ENCODE measurements at regions not wholly inside any gene's neighbourhood (a gene's known extent, or its start where the extent isn't known, plus 50 kb on each side); places are given as distances from the start of the nearest gene placed in this dataset.

GRCh38 chr12:124694846-124695497 is 127.6 kb upstream of the NCOR2 start:
- no peaks in the 10 kb centered on the region for H3K36me3 ChIP-seq (ENCODE audit: control insufficient read depth, insufficient read depth, low read length)
- H3K4me1 Mint-ChIP-seq: peaks cover 24 to 32% of the 10 kb centered on the region in 2 donors
- no peak for DNase-seq
- no peak for ATAC-seq
- H3K27me3 ChIP-seq (ENCODE audit: control insufficient read depth, insufficient read depth, low read length): peaks cover 33% of the 10 kb centered on the region
- peaks cover 35 to 48% of the 10 kb centered on the region in 2 donors for H3K27me3 Mint-ChIP-seq (ENCODE audit: low read depth in 2 of 2)
- peaks cover 23% of the 10 kb centered on the region for H3K4me1 ChIP-seq (ENCODE audit: control insufficient read depth, insufficient read depth, low read length)
- WGBS (ENCODE audit: insufficient coverage): 79% methylated on average over 14 of the region's 14 CpGs
- intact Hi-C loops (cut with micrococcal nuclease): no loop called here
- no peak for TF ChIP-seq CTCF (IDR thresholded peaks at IDR 0.05)
- H3K9me3 Mint-ChIP-seq: no peaks in the 10 kb centered on the region
- no peaks in the 10 kb centered on the region for H3K36me3 Mint-ChIP-seq
- H3K27ac Mint-ChIP-seq: no peak overlapping the region
- peaks cover 22% of the 10 kb centered on the region for H3K9me3 ChIP-seq (ENCODE audit: control insufficient read depth, insufficient read depth, low read length)
- no peak overlapping the region for H3K4me3 Mint-ChIP-seq
- H3K4me3 ChIP-seq (ENCODE audit: low read length): no peak overlapping the region
- H3K27ac ChIP-seq (ENCODE audit: low read length): no peak overlapping the region

GRCh38 chr12:124694250-124694649 is 126.8 kb upstream of the NCOR2 start:
- H3K4me3 Mint-ChIP-seq: peak overlapping the region; percentile 49
- H3K27me3 ChIP-seq (ENCODE audit: control insufficient read depth, insufficient read depth, low read length): peaks cover 29% of the 10 kb centered on the region
- H3K9me3 Mint-ChIP-seq: no peaks in the 10 kb centered on the region
- no peak for TF ChIP-seq CTCF (IDR thresholded peaks at IDR 0.05)
- H3K36me3 Mint-ChIP-seq: no peaks in the 10 kb centered on the region
- no peak overlapping the region for H3K27ac ChIP-seq (ENCODE audit: low read length)
- H3K4me3 ChIP-seq (ENCODE audit: low read length): no peak overlapping the region
- peak; percentile 39 to 59 for DNase-seq
- 0% methylated on average over 5 of the region's 5 CpGs for WGBS (ENCODE audit: insufficient coverage)
- peaks cover 24 to 32% of the 10 kb centered on the region in 2 donors for H3K4me1 Mint-ChIP-seq
- H3K4me1 ChIP-seq (ENCODE audit: control insufficient read depth, insufficient read depth, low read length): peaks cover 23% of the 10 kb centered on the region
- H3K9me3 ChIP-seq (ENCODE audit: control insufficient read depth, insufficient read depth, low read length): peaks cover 22% of the 10 kb centered on the region
- no peak overlapping the region for H3K27ac Mint-ChIP-seq
- ATAC-seq: peak; percentile 72 to 98 (median 85)
- intact Hi-C loops (cut with micrococcal nuclease): no loop called here
- no peaks in the 10 kb centered on the region for H3K36me3 ChIP-seq (ENCODE audit: control insufficient read depth, insufficient read depth, low read length)
- H3K27me3 Mint-ChIP-seq (ENCODE audit: low read depth in 2 of 2): peaks cover 34 to 43% of the 10 kb centered on the region in 2 donors

- H3K27me3 ChIP-seq (ENCODE audit: control insufficient read depth, insufficient read depth, low read length): peaks cover 24% of the 10 kb centered on the region
- H3K36me3 ChIP-seq (ENCODE audit: control insufficient read depth, insufficient read depth, low read length): no peaks in the 10 kb centered on the region
- ATAC-seq (no peak), DNase-seq (no peak)
- H3K9me3 ChIP-seq (ENCODE audit: control insufficient read depth, insufficient read depth, low read length): peaks cover 22% of the 10 kb centered on the region
- peaks cover 29% of the 10 kb centered on the region for H3K4me1 ChIP-seq (ENCODE audit: control insufficient read depth, insufficient read depth, low read length)
- Mint-ChIP-seq H3K4me3 (no peak overlapping the region), H3K4me1 (peaks cover 29 to 40% of the 10 kb centered on the region in 2 donors), H3K27me3 (ENCODE audit: low read depth in 2 of 2) (peaks cover 31 to 32% of the 10 kb centered on the region in 2 donors), H3K36me3 (no peaks in the 10 kb centered on the region), H3K9me3 (no peaks in the 10 kb centered on the region), H3K27ac (no peak overlapping the region)
- WGBS (ENCODE audit: insufficient coverage): 87% methylated on average over 17 of the region's 17 CpGs
- no peak overlapping the region for H3K4me3 ChIP-seq (ENCODE audit: low read length)
- intact Hi-C loops (cut with micrococcal nuclease): no loop called here
- no peak overlapping the region for H3K27ac ChIP-seq (ENCODE audit: low read length)
- no peak for TF ChIP-seq CTCF (IDR thresholded peaks at IDR 0.05)
Observed at GRCh38 chr12:124693111-124693723, 125.8 kb upstream of the NCOR2 start.
